Activated T-helper 17 cell treated with anti-CD3 and anti-CD28 coated beads, Interleukin-2, amount 50 U/mL, for 72 hours (primary cell): ENCODE measurements at regions not wholly inside any gene's neighbourhood (a gene's known extent, or its start where the extent isn't known, plus 50 kb on each side); places are given as distances from the start of the nearest gene placed in this dataset.

Source experiments
- ATAC-seq: fragments of 150-1000 bp; cut with Tn5 transposase; replicated peaks from 2 replicates; pipeline ENCODE4 v1.10.0; 2021; ENCODE audit warnings: mild to moderate bottlenecking, moderate library complexity
- H3K27ac Mint-ChIP-seq: one replicate; pipeline ENCODE4 v1.8.0; 2022; ENCODE audit warnings: mixed read lengths
- H3K27me3 Mint-ChIP-seq: one replicate; pipeline ENCODE4 v1.8.0; 2022; ENCODE audit warnings: mixed read lengths
- H3K36me3 Mint-ChIP-seq: one replicate; pipeline ENCODE4 v1.8.0; 2022; ENCODE audit warnings: low read depth, mild to moderate bottlenecking, mixed read lengths
- H3K4me1 Mint-ChIP-seq: one replicate; pipeline ENCODE4 v1.8.0; 2022; ENCODE audit warnings: mixed read lengths
- H3K4me3 Mint-ChIP-seq: one replicate; pipeline ENCODE4 v1.8.0; 2022; ENCODE audit warnings: mild to moderate bottlenecking, mixed read lengths
- H3K9me3 Mint-ChIP-seq: one replicate; pipeline ENCODE4 v1.8.0; 2022; ENCODE audit warnings: mixed read lengths

DNA sequence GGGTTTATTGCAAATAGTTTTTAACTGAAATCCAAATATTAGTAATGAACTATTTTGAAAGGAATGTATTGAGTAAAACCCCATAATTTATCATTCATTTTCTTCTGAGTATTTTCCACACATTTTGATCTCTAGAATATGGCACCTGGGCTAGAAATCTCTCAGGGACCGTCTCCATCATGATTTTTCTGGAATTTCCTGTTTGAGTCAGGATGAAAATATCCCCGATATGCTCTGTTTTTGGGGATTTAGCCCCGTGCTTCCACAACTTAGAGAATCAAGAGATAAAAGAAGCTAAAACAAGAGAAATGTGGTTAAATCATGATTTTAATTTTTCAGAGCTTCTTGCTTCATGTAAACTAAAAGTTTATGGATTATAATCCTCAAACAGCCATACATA, 114.2 kb downstream of the SPCS3 start:
- no peaks in the 10 kb centered on the region for H3K36me3 Mint-ChIP-seq
- ATAC-seq, result no peak

DNA sequence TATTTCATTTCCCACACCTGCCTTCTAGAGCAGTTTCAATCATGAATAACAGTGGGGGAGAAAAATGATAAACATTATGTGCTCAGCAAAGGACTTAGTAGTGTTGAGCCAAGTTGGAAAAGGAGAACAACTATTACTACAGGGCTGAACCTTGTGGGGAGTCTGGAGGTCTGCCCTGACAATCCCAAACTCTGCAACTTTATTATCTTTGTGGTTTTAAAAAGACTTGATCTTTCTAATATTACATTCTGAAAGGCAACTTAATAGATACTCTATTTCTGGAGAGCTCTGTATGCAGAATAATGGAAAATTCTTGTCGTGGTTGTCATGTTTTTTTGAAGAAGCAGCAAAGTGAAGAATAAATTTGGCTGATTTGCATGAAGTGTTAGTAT, 116.1 kb downstream of the SPCS3 start:
- H3K27me3 Mint-ChIP-seq, result no peaks in the 10 kb centered on the region
- no peaks in the 10 kb centered on the region for H3K36me3 Mint-ChIP-seq
- no peaks in the 10 kb centered on the region for H3K4me1 Mint-ChIP-seq
- H3K9me3 Mint-ChIP-seq, result peaks cover 4% of the 10 kb centered on the region
- H3K4me3 Mint-ChIP-seq, result no peak overlapping the region
- no peak overlapping the region for H3K27ac Mint-ChIP-seq
- ATAC-seq, result no peak

More for the DNA sequence above, 114.2 kb downstream of the SPCS3 start:
- Mint-ChIP-seq H3K27ac (no peak overlapping the region), H3K4me3 (no peak overlapping the region), H3K4me1 (no peaks in the 10 kb centered on the region), H3K27me3 (peaks cover 6% of the 10 kb centered on the region), H3K9me3 (peaks cover 4% of the 10 kb centered on the region)

DNA sequence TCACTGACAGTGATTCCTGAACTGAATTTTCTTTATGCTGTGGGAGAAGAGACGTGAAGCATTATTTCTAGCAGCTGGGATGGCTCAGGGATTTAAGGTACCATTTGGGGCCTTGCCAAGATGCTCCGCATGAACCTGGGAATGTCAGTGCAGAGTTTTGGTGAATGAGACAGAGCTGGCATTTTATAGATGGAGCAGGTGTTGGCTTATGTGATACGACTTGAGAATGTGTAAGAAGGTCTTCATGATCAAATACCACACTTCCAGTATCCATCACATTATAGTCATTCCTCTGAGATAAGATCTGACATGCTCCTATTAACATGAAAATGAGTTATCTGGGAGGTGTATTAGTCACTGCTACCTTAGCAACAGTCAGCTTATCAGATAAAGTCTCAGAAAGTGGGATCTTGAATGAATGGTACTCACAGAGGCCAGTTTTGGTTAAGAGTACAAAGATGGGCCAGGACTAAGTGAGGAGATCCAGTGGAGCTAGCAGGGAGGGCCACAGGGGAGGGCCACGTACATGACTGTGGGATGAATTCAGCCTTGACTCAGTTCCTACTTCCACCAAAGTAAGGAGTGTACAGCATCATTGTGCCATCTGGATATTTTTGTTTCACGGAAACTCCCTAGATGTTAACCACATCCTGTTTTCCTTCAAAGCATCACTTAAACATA, 116.7 kb downstream of the SPCS3 start:
- no peaks in the 10 kb centered on the region for H3K27me3 Mint-ChIP-seq
- H3K4me1 Mint-ChIP-seq, result no peaks in the 10 kb centered on the region
- H3K4me3 Mint-ChIP-seq, result no peak overlapping the region
- peak overlapping the region; percentile 26 for H3K27ac Mint-ChIP-seq
- ATAC-seq, result peak; percentile 79
- peaks cover 4% of the 10 kb centered on the region for H3K9me3 Mint-ChIP-seq
- no peaks in the 10 kb centered on the region for H3K36me3 Mint-ChIP-seq

DNA sequence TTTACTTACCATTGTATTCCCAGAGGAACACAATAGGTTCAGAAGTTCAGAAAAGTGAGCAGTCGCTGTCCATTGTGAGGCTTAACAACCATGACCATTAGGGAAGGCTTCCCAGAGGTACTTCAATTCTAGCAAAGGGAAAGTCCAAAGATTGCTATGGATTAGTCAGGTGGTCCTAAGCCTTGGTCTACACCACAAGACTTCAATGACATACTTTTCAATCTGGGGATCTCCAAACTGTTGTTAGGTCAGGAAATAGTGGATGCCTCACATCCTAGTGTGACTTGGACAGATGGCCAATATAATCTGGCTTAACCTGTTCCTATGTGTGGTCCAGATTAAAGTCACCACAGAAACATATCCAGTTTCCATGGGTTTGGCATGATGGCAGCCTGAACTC, 118.0 kb downstream of the SPCS3 start:
- Mint-ChIP-seq H3K4me3 (no peak overlapping the region), H3K27me3 (no peaks in the 10 kb centered on the region), H3K27ac (no peak overlapping the region), H3K9me3 (peaks cover 4% of the 10 kb centered on the region), H3K4me1 (no peaks in the 10 kb centered on the region), H3K36me3 (no peaks in the 10 kb centered on the region)
- no peak for ATAC-seq

DNA sequence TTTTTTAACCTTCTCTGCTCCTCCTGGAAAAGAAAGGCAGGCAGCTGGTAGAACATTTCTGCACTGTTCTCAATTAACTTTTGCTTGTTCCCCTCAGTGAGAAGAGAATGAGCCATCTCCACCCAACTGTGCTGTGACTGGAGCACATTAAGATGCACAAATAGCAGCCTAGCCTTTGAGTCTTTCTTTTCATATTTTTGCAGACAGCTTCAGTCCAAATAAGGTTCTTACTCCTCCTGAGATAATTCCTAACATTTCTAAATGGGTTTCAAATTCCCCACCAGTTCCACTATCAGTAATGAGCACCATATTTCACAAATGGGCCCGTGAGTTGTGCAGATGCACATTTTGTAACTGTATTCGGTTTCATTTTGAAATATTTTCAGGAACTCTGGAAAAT, 118.6 kb downstream of the SPCS3 start:
- H3K27ac Mint-ChIP-seq, result no peak overlapping the region
- no peaks in the 10 kb centered on the region for H3K27me3 Mint-ChIP-seq
- no peak for ATAC-seq
- H3K36me3 Mint-ChIP-seq, result no peaks in the 10 kb centered on the region
- H3K4me3 Mint-ChIP-seq, result no peak overlapping the region
- H3K4me1 Mint-ChIP-seq, result no peaks in the 10 kb centered on the region
- H3K9me3 Mint-ChIP-seq, result peaks cover 4% of the 10 kb centered on the region

DNA sequence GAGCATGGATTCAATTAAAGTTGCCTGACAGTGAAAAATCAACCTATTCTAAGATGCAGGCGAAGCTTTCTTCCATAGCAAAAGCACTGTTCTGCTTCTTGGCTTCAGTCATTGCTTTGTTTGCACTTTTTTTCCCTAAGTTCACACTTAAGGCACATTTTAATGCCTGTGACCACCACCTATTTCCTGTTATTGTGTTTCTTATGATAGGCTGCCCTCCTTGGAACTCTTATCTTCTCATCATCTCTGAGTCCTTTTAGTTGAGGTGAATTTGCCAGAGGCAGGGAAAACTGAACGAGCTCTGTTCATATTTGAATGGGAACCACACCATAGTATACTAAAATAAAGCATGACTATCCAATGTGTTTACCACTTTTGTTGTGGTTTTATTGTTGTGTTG, 119.8 kb downstream of the SPCS3 start:
- Mint-ChIP-seq H3K4me3 (no peak overlapping the region), H3K36me3 (no peaks in the 10 kb centered on the region), H3K9me3 (peaks cover 4% of the 10 kb centered on the region), H3K27ac (no peak overlapping the region), H3K4me1 (no peaks in the 10 kb centered on the region), H3K27me3 (no peaks in the 10 kb centered on the region)
- ATAC-seq, result no peak

DNA sequence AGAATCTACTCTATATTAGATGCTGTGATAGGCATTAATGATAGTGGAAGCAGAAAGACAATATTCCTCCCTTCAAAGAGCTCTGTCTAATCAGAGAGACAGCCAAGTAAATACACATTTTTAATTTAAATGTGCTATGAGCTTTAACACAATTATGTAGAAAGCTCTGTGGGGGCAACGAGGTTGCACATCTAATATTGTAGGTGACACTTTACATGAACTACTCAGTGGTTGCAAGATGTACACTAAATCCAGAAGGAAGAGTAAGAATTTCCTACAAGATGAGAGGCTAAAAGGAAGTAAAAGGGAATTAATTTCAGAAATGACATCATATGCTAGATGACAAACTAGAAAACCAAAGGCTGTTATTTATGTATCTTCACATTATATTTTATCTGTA, 120.9 kb downstream of the SPCS3 start:
- Mint-ChIP-seq H3K36me3 (no peaks in the 10 kb centered on the region), H3K27ac (no peak overlapping the region), H3K4me1 (no peaks in the 10 kb centered on the region), H3K9me3 (peaks cover 4% of the 10 kb centered on the region), H3K27me3 (no peaks in the 10 kb centered on the region), H3K4me3 (no peak overlapping the region)
- ATAC-seq, result no peak

DNA sequence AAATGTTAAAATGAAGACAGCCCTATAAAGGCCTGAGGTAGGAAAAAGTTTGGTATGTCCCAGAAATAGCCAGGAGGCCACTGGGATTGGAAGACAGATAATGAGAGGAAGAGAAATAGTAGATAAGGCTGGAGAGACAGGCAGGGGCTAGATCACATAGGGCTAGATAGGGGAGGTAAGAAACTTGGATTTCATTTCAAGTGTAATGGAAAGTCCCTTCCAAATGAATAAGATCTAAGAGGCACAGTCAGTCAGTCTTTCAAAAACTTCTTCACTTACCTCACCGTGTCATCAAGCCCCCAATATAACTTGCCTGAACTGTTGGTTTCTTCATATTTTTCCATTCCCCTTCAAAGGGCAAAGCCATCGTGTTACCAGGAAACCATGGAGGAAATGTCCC, 121.8 kb downstream of the SPCS3 start:
- H3K9me3 Mint-ChIP-seq, result peaks cover 4% of the 10 kb centered on the region
- no peaks in the 10 kb centered on the region for H3K27me3 Mint-ChIP-seq
- no peak overlapping the region for H3K27ac Mint-ChIP-seq
- no peaks in the 10 kb centered on the region for H3K36me3 Mint-ChIP-seq
- no peak for ATAC-seq
- no peak overlapping the region for H3K4me3 Mint-ChIP-seq
- no peaks in the 10 kb centered on the region for H3K4me1 Mint-ChIP-seq

DNA sequence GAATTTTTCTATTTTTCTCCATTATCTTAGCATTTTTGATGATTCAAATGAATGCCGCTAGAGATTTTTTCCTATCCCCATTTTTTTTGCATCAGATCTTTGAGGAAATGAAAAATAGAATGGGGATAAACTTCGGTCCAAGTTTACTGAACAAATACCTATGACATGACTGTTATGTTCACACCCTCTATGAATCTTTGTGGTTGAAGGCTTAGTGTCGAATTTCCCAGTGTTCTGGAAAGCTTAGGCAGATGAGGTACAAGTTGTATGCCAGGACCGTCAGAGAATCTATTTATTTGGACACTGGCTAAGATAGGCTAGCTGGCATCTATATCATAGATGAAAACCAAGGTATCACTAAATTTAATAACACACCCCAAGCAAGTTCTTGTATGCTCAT, 123.4 kb downstream of the SPCS3 start:
- Mint-ChIP-seq H3K36me3 (no peaks in the 10 kb centered on the region), H3K4me3 (no peak overlapping the region), H3K9me3 (no peaks in the 10 kb centered on the region), H3K27me3 (no peaks in the 10 kb centered on the region), H3K27ac (no peak overlapping the region), H3K4me1 (no peaks in the 10 kb centered on the region)
- ATAC-seq, result no peak

DNA sequence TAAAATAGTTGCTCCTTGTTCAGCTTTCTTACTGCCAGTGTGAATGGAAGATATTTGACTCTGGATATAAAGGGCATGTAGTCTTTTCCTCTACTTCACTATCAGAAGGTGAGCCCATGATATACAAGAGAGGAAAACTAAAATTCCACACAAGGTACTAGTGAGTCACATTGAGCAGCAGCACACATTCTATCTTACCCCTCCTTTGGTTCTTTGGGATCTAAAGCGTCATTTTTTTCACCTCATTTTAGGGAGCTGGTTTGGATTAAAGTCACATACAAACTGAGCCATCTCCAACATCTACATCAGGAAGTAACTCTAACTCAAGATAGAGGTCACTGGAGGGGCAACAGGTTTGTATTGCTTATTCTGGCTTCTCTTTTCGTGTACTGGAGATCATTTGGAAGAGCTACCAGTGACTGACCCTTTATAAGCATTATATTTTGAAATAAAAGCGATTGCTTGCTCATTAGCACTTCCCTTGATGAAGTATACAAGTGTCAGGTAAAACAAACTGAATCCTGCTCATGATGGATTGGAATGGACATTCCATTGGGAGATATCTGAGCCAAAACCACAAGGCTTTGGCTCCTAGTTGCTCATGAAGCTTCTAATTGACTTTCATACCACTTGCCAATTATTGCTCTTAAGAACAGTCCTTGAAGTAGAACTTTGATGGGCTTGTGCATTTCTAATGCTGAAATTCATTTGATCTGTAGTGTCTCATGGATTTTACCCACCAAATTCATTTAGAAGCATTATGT, 124.1 kb downstream of the SPCS3 start:
- no peak overlapping the region for H3K4me3 Mint-ChIP-seq
- no peak overlapping the region for H3K27ac Mint-ChIP-seq
- no peaks in the 10 kb centered on the region for H3K9me3 Mint-ChIP-seq
- no peaks in the 10 kb centered on the region for H3K27me3 Mint-ChIP-seq
- H3K4me1 Mint-ChIP-seq, result no peaks in the 10 kb centered on the region
- ATAC-seq, result no peak
- H3K36me3 Mint-ChIP-seq, result no peaks in the 10 kb centered on the region

DNA sequence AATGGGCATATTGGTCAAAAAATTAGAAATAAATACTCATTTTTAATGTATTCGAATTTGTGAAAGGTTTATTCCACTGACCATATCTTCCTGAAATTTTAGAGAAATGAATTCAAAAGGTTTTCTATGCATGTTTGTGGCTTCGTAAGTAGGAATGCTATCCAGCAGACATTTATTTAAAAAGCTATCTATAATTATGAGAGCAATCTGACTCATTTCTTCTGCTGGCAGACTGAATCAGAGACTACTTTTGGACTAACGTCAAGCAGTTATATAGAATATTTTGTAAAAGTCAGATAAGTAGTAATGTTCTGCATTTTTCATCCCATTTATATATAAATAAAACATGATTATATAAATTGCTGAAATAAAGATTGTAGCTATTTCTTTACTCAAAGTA, 125.0 kb downstream of the SPCS3 start:
- ATAC-seq, result no peak
- Mint-ChIP-seq H3K4me3 (no peak overlapping the region), H3K9me3 (no peaks in the 10 kb centered on the region), H3K27me3 (no peaks in the 10 kb centered on the region), H3K36me3 (no peaks in the 10 kb centered on the region), H3K27ac (no peak overlapping the region), H3K4me1 (no peaks in the 10 kb centered on the region)

DNA sequence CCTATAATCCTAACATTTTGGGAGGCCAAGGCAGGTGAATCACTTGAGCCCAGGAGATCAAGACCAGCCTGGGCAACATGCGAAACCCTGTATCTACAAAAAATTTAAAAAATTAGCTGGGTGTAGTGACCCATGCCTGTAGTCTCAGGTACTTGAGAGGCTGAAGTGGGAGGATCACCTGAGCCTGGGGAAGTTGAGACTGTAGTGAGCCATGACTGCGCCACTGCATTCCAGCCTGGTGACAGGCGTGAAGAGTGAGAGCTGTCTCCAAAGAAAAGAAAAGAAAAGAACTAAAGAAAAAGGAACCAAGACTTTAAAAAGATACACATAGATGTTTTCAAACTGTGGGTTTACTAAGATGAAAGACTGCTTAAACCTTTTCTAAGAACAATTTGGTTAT, 129.0 kb downstream of the SPCS3 start:
- Mint-ChIP-seq H3K27me3 (no peaks in the 10 kb centered on the region), H3K27ac (no peak overlapping the region), H3K4me3 (no peak overlapping the region), H3K4me1 (no peaks in the 10 kb centered on the region), H3K9me3 (no peaks in the 10 kb centered on the region), H3K36me3 (no peaks in the 10 kb centered on the region)
- ATAC-seq, result no peak

DNA sequence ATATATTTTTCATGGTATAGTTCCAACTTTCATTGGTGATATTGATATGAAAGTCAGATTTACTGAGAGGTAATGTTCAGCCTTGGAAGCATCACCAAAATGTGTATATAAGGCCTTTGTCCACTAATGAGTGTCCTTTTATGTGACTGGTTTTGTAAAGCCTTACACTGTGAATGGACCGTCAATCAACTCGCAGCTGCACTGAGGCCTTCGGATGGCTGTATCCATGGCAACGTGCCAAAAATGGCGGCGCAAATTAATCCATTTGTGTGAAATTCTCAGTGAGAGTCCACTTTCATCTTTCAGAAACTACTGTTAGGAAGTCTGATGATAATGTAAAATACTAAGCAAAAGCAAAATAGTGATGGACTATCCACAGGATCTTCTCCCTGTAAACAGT, 131.7 kb downstream of the SPCS3 start:
- Mint-ChIP-seq H3K27me3 (no peaks in the 10 kb centered on the region), H3K4me1 (no peaks in the 10 kb centered on the region), H3K36me3 (no peaks in the 10 kb centered on the region), H3K9me3 (no peaks in the 10 kb centered on the region), H3K4me3 (no peak overlapping the region), H3K27ac (no peak overlapping the region)
- no peak for ATAC-seq

DNA sequence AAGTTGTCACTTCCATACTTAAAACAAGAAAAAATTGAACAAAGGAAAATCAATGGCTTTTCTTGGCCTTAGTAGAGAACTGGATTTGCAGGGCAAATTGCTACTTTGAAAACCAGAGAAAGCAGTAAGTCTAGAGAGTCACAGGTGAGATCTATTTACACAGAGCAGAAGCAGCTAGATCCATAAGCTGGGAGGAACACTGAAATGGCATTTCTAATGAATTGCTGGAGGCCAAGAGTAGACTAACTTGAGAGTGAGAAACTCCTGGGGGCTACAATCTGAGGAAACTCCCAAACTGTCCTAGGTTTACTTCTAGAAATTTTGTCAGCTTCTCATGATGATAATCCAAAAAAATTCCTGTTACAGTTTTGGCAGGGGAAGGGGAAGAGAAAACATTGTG, 133.3 kb downstream of the SPCS3 start:
- H3K4me3 Mint-ChIP-seq, result no peak overlapping the region
- no peaks in the 10 kb centered on the region for H3K36me3 Mint-ChIP-seq
- H3K4me1 Mint-ChIP-seq, result no peaks in the 10 kb centered on the region
- H3K27me3 Mint-ChIP-seq, result no peaks in the 10 kb centered on the region
- H3K27ac Mint-ChIP-seq, result no peak overlapping the region
- ATAC-seq, result no peak
- no peaks in the 10 kb centered on the region for H3K9me3 Mint-ChIP-seq

DNA sequence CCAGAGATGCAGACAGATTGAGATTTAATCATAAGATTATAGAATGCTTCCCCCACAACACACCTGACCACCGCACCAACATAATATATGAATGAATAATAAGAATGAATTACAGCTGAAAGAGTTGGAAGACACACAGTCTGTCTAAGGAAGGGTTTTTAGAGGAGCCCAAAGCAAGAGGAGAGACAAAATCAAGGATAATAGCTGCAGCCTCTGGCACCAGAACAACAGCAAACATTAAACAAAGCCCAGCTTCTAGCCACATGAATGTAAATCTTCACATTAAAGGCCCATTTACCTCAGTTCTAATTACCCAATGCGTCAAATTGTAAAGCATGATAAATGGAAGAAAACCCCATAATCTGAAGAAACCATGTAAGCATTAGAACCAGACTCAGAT, 133.9 kb downstream of the SPCS3 start:
- H3K27ac Mint-ChIP-seq, result no peak overlapping the region
- no peaks in the 10 kb centered on the region for H3K36me3 Mint-ChIP-seq
- no peaks in the 10 kb centered on the region for H3K27me3 Mint-ChIP-seq
- no peaks in the 10 kb centered on the region for H3K4me1 Mint-ChIP-seq
- H3K4me3 Mint-ChIP-seq, result no peak overlapping the region
- no peak for ATAC-seq
- H3K9me3 Mint-ChIP-seq, result no peaks in the 10 kb centered on the region
